NCI-H510A treated with DMSO at 0.1 percent for 48 hours (cell line): ENCODE measurements at regions not wholly inside any gene's neighbourhood (a gene's known extent, or its start where the extent isn't known, plus 50 kb on each side); places are given as distances from the start of the nearest gene placed in this dataset.

Experiments used
- DNase-seq: peaks from one replicate; lab custom pipeline; 2025; lab: John Stamatoyannopoulos, UW

DNA sequence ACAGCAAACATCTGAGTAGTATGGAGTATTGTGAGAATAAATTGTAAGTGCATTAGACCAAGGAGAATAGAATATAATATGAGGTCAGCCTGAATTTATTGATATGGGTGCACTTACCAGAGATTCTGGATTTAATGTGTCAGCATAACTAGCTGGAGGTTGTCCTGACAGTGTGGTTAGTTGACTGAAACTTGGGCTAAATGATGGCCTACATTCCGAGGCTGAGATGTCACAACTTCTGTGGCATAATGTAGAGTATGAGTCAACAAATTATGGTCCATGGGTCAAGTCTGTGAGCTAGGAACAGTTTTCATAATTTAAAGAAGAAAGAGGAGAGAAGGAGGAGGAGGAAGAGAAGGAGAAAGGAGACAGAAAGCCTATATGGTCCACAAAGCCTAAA is 127.6 kb downstream of the QPCT start:
- no peak for DNase-seq

DNA sequence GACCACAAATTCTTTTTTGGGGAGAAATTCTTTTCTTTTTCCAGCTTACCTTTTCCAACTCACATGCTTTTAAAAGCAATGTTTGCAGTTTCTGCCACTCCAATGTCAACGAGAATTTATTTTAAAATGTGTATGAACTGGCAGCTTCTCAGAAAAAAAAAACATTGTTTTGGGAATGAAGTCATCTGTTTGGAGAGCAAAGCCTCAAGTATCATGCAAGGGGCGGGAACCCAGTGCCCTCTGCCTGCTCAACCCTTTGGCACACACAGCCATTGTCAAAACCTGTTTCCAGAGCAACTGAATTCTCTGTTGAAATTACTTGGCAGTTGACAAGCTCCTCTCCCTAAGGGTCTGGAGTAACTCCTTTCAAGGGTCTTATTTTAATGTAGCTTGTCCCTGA is 128.5 kb downstream of the QPCT start:
- DNase-seq: peak; percentile 35

GRCh38 chr2:37476411-37476810 is 132.0 kb downstream of the QPCT start:
- no peak for DNase-seq

GRCh38 chr2:37477921-37478320 is 133.5 kb downstream of the QPCT start:
- no peak for DNase-seq

DNA sequence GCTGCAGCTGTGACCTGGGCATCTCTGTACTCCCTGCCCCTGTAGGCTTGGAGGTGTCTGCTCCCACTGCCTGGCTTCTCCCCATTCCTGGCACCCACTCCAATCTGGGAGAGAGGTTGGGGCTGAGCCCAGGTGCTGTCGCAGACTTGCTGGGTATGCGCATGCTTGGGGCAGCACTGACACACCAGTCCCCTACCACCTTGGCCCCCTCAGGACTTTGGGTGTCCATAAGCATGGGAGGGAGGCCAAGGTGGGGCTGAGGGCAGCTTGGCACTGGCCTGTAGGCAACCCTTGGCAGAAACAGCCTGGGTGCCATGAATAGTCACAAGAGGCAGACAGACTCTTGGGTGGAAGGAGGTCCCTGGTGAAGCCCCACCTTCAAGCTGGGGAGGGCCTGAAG is 136.8 kb downstream of the QPCT start:
- no peak for DNase-seq

GRCh38 chr2:37489041-37489456 is 144.6 kb downstream of the QPCT start:
- no peak for DNase-seq

GRCh38 chr2:37489536-37489935 is 145.1 kb downstream of the QPCT start:
- no peak for DNase-seq

- no peak for DNase-seq
Observed at GRCh38 chr2:37493425-37493824, 149.0 kb downstream of the QPCT start.

DNA sequence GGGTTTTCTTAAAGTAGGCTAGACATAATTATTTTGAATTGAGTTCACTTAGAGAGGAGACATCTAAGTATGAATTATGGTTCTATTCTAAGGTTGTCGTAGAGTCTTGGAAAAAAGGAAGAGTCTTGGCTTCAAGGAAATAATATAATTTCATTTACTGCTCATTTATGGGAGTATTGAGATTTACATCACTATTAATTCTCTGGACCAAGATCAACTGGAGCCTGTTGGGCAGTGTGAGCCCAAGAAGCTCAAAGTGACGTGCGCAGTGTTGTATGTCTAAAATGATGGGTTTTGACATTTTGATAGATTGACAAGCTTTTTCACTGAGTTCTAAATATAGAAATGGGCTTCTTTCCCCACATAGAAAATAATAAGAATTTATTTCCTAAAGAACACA is 154.7 kb downstream of the QPCT start:
- DNase-seq: no peak

- DNase-seq: no peak
Observed at GRCh38 chr2:37500031-37500430, 155.6 kb downstream of the QPCT start.

DNA sequence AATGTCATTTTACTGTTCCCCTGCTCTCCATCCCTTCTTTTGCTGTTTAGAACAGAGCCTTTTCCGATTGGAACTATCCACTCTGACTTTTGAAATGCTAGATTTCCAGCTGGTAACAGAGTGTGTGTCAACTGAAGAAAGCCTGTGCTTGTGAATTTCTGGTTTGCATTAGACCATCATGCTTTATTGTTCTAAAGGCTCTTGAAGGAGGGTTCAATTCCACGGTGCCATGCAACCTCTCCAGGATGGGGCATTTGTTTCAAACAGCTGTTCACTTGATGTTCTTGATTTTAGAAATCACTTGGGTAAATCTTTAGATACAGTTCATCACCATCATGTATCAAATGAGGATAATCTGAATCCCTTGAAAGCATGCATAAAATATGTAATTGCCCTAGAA is 156.7 kb downstream of the QPCT start:
- peak; percentile 15 for DNase-seq

- no peak for DNase-seq
Observed at GRCh38 chr2:37506407-37507050, 162.1 kb downstream of the QPCT start.

DNA sequence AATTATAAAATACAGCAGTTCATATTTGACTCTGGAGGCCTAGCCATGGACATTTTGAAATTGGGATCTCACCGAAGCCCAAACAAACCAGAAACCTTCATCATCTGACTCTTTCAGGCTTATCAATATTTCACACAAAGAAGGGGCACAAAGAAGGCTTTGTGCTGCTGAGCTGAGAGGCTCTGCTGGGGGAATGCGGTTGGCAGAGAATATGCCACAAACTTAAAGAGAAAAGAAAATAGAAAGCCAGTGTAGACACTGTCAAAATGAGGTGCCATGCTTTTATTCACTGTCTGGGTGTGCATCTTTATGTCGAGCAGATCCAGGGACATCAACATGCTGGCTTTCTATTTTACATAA is 162.6 kb downstream of the QPCT start:
- no peak for DNase-seq

DNA sequence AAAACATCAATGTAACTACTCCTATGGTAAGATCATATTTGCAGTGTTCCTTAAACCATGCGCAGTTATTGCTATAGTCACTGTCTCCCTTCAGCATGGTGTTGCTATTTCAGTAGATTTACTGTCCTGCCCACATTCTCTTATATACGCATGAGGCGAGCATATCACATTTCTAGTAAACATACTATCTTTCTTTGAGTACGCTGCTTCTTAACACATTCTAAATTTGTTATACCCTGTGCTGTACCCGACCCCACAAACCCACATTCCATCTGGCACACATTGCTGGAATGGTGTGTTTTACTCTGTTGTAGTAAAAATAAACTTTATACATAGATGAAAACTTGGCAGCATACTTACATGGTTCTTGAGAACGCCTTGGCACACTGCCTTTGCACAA is 163.3 kb downstream of the QPCT start:
- no peak for DNase-seq

DNA sequence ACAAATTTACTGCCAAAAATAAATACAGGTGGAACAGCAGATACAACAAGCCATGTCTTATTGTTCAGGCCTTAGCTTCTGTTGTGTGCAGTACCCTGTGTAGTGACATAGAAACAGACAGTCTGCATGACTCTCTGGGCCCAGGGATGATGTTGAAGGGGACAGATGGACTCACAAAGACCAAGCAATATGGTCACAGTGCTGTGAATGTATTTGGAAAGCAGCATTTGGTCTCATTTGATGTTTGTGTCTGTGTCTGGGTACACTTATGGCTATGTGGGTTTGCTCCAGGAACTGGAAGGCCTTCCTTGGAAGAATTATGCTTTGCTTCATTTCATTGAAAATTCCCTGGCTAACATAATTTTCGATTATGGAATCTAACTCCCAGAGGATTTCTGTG is 158.5 kb downstream of the CDC42EP3 start:
- no peak for DNase-seq

DNA sequence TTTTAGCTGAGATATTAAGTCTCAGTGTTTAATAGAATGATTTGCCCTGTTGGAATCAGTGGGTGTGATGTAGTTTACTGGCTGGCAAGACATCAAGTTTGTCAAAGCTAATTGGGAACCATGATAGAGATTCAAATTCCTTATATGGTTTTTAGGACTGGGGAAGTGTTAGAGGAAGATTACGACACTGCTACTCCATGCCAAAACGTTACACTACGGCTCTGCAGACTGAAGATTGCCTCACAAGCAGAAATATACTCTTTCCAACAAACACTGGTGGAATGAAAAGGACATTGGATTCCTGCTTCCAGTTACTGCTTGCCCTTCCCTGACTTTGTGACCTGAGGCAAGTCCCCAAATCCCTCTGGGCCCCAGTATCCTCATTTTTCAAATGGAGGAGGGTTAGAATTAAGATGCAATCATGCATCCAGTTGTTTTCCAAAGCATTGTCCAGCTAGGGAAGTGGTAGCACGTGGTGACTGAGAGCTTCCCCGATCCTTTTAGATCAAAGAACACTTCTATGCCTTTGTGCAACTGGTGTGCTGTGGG is 147.6 kb downstream of the CDC42EP3 start:
- no peak for DNase-seq

GRCh38 chr2:37526323-37526722 is 145.1 kb downstream of the CDC42EP3 start:
- no peak for DNase-seq

GRCh38 chr2:37526856-37527255 is 144.6 kb downstream of the CDC42EP3 start:
- DNase-seq: no peak

DNA sequence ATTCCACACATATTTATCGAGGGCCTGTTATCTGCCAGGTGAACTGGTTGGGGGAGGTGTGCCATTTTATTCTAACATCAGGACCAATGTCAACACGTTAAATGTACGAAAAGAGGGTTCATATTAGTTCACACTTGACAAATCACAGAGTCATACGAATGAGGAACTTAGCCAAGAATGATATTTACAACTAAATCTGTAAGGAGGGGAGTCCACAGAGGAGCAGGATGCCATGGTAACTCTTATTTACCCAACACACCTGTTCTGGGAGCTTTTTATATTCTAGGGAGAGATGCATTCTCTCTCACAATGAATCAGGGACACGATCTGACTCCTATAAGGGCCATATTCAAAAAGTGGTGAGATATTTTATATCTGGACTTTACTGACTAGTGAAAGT is 144.1 kb downstream of the CDC42EP3 start:
- DNase-seq: no peak

DNA sequence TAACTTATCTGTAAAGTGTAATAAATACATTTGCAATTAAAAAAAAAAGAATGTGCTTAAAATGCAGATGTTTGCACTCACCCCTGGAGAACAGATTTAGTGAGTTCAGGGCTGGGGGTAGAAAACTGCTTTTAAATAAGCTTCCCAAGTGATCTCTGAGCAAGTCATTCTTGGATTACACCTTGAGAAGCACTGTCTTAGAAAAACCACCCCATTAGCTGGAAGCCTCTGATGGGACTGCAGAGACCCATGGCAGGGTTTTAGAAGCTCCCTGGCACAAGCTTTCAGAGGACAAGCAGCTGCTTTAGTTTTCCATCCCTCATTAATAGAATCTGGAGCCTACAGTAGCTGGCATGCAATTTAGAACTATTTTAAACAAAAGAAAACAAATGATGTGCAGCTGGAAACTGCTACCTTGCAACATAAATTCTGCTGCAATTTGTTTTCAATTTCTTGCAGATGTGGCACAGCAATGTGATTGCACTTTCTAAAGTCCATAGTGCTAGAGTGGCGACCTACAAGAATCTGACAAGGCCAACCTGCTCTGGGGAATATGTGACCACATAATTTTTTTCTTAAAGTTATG is 141.5 kb downstream of the CDC42EP3 start:
- DNase-seq: no peak

DNA sequence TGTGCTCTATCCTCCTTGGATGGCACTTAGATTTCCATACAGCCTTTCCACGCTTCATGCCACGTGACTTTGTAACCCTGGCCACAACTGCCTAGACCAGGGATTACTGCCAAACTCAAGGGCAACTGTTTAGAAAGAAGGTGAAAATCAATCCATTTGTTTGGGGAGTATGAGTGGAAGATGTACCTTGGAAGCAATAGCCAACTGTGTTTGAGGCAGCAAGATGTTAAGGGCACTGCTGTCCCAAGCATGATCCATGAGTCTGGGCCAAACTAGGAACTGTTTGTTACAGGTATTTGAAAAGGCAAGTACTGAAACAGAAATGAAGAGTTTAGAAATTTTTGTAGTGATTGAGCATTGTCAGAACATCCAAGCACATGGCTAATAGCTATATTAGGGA is 138.9 kb downstream of the CDC42EP3 start:
- DNase-seq: no peak

GRCh38 chr2:37537316-37537715 is 134.1 kb downstream of the CDC42EP3 start:
- DNase-seq: no peak

- no peak for DNase-seq
Observed at GRCh38 chr2:37541516-37541915, 129.9 kb downstream of the CDC42EP3 start.

DNA sequence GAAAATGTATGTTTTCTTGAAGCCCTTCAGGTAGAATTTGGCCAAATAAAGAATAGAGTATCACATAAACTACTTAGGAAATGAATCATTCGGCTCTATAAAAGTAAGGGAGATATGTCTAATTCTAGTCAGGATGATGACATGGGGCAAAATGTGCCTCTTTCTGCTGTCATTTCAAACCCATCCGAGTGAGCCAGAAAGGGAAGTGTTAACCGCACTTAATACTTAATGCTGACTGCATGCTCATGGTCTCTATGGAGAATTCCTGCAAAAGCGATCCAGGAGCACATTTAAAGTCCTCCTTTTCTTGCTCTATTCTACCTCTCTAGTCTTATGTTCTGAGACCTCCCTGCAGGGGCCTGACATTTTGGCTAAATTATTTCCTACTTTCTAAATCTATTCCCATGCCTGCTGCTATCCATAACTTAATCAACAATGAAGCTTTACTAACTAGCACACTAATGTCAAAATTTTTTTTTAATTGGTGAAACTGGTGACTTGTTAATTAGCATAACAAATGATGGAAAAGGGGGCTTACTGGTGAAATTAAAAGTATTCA is 127.4 kb downstream of the CDC42EP3 start:
- no peak for DNase-seq
